ENCODE measurements at regions not wholly inside any gene's neighbourhood (a gene's known extent, or its start where the extent isn't known, plus 50 kb on each side); places are given as distances from the start of the nearest gene placed in this dataset.
"Not testable (repeated sequence)": the region's sequence is repeated elsewhere in the genome, so short reads cannot be mapped to it uniquely, and the experiment has no call there.

DNA sequence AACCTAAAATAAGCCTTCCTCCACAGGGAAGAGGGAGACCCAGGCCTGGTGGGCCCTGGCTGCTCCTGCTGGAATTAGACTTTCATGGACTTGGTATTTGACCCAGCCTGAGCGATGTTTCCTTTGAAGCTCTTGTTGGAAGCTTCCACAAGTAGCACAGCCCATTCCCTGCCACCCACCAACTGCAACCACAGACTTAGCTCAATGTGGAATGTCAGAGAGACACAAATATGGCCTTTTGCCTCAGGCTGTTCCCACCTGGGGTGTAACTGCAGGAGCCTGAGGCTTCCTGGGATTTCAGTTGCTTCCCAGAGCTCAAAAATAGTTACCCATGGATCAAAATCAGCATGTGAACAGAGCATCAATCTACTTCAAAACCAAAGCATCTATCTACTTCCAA, 70.3 kb upstream of the LHFPL2 start:
- TF ChIP-seq, protein P1, sequence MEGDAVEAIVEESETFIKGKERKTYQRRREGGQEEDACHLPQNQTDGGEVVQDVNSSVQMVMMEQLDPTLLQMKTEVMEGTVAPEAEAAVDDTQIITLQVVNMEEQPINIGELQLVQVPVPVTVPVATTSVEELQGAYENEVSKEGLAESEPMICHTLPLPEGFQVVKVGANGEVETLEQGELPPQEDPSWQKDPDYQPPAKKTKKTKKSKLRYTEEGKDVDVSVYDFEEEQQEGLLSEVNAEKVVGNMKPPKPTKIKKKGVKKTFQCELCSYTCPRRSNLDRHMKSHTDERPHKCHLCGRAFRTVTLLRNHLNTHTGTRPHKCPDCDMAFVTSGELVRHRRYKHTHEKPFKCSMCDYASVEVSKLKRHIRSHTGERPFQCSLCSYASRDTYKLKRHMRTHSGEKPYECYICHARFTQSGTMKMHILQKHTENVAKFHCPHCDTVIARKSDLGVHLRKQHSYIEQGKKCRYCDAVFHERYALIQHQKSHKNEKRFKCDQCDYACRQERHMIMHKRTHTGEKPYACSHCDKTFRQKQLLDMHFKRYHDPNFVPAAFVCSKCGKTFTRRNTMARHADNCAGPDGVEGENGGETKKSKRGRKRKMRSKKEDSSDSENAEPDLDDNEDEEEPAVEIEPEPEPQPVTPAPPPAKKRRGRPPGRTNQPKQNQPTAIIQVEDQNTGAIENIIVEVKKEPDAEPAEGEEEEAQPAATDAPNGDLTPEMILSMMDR (IDR thresholded peaks at IDR 0.05; ENCODE audit: low read length, missing control alignments), result no peak
- no peak for DNase-seq (ENCODE audit: low read depth)
- H3K4me3 ChIP-seq (replicated peaks; ENCODE audit: low read depth, low read length), result no peak overlapping the region

DNA sequence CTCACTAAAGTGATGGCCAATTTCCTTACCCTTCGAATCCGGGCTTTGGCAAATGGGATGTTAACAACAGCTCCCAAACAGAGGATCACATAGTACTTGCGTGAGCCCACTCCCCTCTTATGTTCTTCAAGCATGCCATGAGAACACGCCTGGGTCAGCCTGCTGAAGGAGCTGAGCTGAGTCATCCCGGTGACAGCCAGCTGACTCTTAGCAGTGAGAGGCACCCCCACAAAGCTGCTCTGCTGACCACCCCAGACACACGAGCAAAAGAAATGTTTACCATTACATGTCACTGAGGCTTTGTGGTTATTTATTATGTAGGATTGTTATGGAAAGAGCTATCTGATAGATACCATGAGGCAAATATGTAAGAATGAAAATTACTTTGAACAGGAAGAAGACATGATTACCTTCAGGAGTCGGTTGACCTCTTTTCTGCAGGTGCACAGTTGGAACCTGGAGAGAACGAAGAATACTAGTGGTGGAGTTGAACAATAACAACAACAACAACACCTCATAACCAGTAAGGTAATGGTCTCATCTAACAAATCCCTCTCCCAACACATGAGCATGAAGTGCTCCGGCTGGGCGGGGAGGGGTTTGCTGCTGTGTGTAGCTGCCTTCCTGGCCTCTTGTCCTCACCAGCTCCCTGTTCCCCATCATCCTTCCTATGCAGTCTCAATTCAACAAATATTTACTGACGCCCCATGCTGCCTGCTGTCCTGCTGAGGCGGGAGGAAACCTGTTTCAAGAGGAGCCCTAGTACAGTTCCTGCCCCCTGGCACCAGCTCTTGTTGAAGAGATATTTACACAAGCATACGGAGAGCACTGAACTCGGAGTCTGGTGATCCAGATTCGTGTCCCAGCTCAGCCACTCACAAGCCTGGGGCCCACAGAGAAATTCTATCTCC, 69.4 kb upstream of the LHFPL2 start:
- no peak overlapping the region for H3K4me3 ChIP-seq (replicated peaks; ENCODE audit: low read depth, low read length)
- DNase-seq (ENCODE audit: low read depth), result no peak
- TF ChIP-seq, protein P1 (IDR thresholded peaks at IDR 0.05; ENCODE audit: low read length, missing control alignments), result no peak

DNA sequence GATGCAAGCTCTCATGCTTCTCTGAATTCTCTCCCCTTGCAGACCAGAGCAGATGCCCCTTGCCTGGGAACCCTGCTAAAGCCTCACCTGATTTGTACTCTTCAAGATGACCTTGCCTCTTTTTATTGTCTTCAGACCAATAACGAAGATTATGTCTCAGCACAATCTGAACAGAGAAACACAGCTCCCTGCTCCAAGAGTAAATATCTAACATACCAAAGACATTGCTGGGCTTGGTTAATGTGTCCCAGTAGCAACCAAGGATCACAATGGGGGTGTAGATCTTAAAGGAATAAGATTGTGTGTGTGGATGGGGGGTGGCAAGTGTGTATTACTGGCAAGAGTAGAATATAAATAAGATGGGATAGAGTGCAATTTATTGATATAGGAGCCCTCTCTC, 67.6 kb upstream of the LHFPL2 start:
- DNase-seq (ENCODE audit: low read depth), result no peak
- TF ChIP-seq, protein P1 (IDR thresholded peaks at IDR 0.05; ENCODE audit: low read length, missing control alignments), result no peak
- H3K4me3 ChIP-seq (replicated peaks; ENCODE audit: low read depth, low read length), result no peak overlapping the region

DNA sequence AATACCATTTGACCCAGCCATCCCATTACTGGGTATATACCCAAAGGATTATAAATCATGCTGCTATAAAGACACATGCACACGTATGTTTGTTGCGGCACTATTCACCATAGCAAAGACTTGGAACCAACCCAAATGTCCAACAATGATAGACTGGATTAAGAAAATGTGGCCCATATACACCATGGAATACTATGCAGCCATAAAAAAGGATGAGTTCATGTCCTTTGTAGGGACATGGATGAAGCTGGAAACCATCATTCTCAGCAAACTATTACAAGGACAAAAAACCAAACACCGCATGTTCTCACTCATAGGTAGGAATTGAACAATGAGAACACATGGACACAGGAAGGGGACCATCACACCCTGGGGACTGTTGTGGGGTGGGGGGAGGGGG, 66.8 kb upstream of the LHFPL2 start:
- not testable (repeated sequence) for DNase-seq (ENCODE audit: low read depth); H3K4me3 ChIP-seq (replicated peaks; ENCODE audit: low read depth, low read length)

DNA sequence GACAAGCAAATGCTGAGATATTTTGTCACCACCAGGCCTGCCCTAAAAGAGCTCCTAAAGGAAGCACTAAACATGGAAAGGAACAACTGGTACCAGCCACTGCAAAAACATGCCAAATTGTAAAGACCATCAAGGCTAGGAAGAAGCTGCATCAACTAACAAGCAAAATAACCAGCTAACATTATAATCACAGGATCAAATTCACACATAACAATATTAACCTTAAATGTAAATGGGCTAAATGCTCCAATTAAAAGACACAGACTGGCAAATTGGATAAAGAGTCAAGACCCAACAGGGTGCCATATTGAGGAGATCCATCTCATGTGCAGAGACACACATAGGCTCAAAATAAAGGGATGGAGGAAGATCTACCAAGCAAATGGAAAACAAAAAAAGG, 63.1 kb upstream of the LHFPL2 start:
- not testable (repeated sequence) for H3K4me3 ChIP-seq (replicated peaks; ENCODE audit: low read depth, low read length); DNase-seq (ENCODE audit: low read depth)

DNA sequence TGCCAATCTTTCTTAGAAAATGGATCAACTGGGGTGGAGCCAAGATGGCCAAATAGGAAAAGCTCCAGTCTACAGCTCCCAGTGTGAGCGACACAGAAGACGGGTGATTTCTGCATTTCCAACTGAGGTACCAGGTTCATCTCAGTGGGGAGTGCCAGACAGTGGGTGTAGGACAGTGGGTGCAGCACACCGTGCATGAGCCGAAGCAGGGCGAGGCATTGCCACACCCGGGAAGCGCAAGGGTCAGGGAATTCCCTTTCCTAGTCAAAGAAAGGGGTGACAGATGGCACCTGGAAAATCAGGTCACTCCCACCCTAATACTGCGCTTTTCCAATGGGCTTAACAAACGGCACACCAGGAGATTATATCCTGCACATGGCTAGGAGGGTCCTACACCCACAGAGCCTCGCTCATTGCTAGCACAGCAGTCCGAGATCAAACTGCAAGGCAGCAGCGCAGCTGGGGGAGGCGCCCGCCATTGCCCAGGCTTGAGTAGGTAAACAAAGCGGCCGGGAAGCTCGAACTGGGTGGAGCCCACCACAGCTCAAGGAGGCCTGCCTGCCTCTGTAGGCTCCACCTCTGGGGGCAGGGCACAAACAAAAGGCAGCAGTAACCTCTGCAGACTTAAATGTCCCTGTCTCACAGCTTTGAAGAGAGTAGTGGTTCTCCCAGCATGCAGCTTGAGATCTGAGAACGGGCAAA, 61.3 kb upstream of the LHFPL2 start:
- DNase-seq (ENCODE audit: low read depth); H3K4me3 ChIP-seq (replicated peaks; ENCODE audit: low read depth, low read length): not testable (repeated sequence)

DNA sequence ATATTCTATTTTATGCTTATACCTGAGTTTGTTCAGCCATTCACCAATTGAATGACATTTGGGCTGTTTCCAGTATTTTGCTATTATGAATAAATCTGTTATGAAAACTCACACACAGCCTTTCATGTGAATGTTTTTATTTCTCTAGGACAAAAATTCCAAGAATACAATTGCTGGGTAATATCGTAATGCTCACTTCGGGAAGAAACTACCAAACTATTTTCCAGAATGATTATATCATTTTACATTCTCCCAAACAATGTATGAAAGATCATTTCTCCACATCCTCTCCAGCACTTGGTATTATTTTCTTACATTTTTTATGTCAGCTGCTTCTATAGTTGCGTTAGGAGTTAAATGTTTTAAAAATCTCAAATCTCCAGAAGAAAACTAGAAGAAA, 58.3 kb upstream of the LHFPL2 start:
- H3K4me3 ChIP-seq (replicated peaks; ENCODE audit: low read depth, low read length), result no peak overlapping the region
- peak; percentile 54 for DNase-seq (ENCODE audit: low read depth)
- TF ChIP-seq, protein P1 (IDR thresholded peaks at IDR 0.05; ENCODE audit: low read length, missing control alignments), result no peak

DNA sequence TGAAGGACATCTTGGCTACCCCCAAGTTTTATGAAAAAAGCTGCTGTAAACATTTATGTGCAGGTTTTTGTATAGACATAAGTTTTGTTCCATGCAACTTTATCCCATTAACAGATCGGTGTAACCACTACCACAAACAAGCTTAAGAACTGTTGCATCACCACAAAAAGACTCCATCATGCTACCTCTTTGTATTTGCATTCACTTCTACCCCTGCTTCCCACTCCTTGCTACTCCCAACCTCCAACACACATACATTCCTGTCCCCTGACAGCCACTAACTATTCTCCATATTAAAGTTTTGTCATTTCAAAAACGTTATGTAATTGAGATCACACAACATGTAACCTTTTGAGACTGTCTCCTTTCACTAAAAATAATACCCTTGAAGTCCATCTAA, 57.8 kb upstream of the LHFPL2 start:
- no peak for DNase-seq (ENCODE audit: low read depth)
- no peak overlapping the region for H3K4me3 ChIP-seq (replicated peaks; ENCODE audit: low read depth, low read length)
- TF ChIP-seq, protein P1 (IDR thresholded peaks at IDR 0.05; ENCODE audit: low read length, missing control alignments), result no peak
